GM18499 (cell line): ENCODE measurements at regions not wholly inside any gene's neighbourhood (a gene's known extent, or its start where the extent isn't known, plus 50 kb on each side); places are given as distances from the start of the nearest gene placed in this dataset.

ENCODE experiments used
- ATAC-seq: cut with Tn5 transposase; IDR thresholded peaks from one replicate; pipeline ENCODE4 v1.9.1; 2021; ENCODE audit warnings: moderate number of reproducible peaks; ENCODE audit not compliant: insufficient read depth, unreplicated experiment

DNA sequence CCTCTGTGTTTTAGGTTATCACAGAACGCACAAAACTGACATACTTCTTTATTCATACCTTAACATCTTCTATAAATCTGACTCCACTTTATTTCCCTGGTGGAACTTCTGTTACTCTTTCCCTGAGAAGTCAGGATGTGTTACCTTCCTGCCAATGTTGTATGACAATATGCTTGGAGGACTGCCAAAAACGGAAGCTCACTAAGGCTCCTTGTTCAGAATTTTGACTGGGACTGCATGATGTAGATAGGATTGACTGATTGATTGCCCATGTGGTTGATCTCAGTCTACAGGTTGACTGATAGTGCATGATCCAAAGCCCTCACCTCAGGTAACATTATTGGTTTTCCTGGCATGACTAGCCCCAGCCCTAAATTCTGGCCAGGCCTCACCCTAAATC, 319.4 kb downstream of the TLR4 start:
- no peak for ATAC-seq

DNA sequence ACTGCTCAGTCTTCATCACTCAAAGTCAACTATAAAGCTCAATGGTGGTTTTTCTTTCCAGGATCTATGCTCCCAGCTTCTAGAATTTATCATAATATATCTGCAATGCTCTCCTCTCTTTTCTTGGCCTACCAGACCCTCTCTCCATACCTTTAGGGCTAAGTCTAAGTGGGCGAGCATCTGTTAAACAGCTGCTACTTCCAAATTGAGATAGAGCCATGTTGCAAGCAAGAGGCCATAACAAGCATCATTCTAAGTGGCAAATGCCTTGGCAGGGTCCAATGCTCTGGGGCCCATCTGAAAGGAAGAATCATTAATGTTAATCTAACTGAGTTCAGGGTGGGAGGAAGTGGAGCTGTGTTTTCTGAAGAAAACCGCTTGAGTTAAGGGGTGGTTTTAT, 324.0 kb downstream of the TLR4 start:
- ATAC-seq: no peak

DNA sequence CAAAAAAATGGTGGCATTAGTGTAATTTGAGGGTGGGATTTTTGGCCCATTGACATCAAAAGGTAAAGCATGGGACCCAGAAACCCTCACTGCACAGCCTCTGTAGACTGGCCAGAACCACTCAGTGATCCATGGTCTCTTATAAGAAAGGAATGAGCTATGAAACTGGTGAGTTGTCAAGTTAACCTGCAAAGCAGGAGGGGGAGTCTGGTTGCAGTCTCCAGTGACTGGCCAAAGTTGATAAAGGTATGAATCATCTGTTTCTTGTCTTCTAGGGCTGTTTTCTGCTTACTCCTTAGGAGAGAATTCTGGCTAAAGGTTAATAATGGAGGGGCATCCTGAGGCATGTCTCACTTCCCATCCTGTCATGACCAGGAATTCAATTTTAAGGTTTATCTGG, 325.2 kb downstream of the TLR4 start:
- no peak for ATAC-seq

DNA sequence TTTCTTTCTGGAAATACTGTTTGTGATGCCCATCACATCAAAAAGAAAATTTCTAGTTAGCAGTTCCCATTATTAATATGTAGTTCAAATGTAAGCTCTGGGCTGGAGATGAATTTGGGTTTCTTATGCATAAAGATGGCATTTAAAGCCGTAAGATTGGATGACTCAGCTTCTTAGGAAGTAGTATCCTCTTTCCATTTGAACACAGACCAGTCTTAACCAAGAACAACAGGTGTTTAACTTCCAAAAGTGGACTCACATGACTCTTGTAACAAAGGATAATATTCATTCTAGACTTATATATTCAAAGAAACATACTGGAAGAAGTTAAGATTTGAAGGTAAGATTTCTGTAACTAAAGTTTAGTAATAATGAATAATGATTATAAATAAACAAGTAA, 330.5 kb downstream of the TLR4 start:
- no peak for ATAC-seq

DNA sequence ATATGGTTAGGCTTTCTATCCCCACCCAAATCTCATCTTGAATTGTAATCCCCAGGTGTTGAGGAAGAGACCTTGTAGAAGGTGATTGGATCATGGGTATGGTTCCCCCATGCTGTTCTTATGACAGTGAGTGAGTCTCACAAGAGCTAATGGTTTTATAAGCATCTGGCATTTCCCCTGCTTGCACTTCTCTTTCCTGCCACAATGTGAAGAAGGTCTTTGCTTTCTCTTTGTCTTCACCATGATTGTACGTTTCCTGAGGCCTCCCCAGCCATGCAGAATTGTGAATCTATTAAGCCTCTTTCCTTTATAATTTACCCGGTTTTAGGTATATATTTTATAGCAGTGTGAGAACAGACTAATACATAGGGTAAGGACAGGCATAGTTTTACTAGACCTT, 334.5 kb downstream of the TLR4 start:
- no peak for ATAC-seq

DNA sequence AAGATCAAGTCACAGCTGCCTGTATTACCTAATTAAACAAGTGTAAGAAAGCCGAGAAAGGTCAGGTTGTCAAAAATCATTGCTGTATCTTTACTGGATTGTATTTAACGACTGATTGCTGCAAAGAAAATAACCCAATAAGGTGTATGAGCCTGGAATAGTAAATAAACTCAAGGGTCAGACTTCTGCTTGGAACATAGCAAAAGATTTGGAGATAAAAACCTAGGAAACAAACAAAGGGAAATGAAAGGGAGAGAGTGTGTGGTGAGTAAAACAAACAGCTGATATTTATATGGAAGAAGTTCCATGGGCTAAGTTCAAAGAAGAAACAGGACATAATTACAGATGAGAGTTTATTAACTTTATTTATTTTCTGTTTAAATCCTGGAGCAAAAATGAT, 354.0 kb downstream of the TLR4 start:
- no peak for ATAC-seq

DNA sequence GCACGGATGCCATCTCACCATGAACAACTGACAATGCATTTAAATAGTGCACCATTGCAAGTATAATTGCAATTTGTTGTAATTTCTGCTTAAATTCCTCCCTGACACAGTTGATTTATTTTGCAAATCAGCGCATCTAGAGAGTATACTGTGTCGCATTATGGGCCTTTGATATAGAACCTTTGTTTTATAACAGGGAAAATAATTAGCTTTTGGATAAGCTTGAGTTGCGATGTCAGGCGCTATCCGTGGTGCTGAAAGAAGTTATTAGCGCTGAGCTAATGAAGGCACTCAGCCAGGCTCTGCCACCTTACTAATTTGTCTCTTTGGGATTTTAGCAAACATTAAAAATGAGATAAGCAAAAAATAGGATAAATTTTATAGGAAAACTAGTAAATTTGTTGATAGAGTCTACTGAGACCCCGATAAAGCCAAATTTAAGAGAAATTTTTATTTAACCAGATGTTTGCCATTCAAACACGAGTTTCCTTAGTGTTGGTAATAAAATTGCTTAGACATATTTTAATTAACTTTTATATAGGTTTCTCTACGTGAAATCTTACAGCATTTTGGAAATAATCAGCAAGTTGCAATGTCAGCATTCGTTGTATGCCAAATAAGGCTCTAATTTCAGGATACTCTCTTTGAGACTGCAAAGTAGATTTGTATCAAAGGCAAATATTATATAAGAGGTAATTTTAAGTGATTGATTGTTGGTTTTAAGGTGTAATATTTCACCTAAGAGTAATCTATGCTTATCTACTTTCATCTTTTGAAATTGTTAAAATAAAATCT, 355.5 kb downstream of the TLR4 start:
- no peak for ATAC-seq

DNA sequence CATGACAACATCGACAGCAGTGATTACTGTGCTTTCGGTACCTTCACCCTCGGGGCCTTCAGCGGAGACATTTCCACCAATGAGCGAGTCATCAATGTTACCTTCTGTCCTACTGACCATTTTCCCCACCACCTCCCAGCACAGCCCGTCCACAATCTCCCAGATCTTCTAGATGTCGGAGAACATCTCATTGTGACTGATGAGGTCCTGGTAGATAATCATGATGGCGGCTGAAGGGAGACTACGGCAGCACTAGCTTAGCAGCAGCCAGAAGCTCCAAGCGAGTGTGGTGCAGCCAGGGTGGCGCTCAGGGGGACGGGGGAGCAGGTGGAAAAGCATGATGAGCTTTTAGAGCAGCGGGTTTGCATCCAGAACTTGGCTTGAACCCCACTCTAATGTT, 379.0 kb downstream of the TLR4 start:
- ATAC-seq: no peak

DNA sequence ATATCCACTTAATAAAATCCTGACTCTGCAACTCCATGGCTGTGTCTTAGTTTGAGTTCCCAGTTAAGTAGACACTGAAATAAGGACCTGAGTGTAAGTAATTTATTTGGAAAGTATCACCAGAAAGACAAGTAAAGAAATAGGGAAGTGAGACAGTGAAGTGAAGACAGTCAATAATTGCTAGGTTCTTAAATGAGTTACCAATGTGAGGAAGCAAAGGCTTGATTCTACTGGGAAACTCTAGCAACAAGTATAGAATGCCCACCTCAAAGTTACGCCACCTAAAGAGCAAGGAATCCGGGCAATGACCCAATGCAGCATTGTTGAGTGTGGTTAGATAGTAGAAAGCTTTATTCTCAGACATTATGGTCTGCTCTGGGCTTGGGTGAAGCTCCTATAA, 383.9 kb downstream of the TLR4 start:
- no peak for ATAC-seq

DNA sequence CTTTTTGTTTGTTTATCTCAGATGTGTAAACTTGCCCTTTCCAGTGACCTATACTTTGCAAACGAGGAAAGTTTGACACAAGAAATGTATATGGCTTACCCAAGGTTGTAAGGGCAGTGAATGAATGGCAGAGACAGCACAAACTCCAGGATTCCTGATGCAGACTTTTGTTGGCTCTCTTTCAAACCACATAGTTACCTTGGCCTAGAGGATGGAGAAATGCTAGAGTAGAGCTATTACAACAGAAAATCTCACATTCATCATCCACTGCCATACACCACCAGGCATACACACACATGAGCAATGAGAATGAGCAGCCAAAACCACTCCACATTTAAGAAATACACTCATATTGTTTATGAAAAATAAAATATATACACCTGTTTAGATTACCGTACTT, 387.0 kb downstream of the TLR4 start:
- no peak for ATAC-seq

DNA sequence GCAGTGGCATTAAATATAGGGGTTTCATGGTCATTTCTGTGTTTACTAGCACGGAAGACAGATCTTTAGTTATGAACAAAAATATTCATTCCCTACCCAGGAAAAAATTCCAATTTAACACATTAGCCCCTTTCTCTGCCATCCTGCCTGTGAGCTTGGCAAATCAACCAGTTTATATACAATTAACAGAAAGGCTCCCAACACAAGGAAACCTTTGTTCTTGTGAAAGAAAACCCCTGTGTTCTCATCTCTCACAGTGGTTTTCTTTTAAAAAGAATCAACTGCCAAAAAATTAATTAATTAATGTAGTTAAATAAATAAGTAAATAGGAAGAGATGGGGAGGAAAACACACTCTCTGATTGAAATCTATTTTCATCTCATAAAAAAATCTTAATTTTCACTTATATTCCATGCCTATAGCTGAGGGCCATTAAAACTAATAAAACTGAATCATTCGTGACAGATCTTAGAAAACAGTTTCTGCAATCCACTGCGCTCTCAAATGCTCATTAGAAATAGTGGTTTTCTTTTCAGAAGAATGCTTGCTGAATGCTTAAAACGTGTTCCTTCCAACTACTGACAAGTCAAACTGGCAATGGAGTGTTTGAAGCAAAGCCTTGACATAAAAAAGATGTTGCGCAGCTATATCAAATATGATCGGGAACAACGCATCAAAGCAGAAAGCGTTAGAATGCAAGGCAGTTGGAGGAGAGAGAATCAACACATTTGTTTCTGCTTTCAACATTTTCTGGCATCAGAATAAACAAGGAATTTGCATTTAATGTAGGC, 387.7 kb downstream of the TLR4 start:
- ATAC-seq: no peak

DNA sequence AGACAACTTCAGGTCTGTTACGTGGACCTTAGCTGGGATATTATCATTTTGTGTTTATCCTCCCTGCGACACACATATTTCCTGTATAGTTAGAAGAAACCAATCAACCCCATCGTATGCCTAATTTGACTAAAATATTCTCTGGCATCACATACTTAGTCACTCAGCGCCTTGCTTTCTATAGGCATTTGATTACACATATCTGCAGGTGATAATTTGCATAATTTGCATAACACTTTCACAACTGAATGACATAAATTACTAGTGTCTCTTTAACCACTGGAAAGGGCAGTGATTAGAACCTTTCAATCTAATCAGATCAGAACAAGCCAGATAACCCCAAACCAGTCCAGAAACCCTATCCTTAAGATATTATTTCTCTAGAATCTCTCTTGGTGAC, 390.2 kb downstream of the TLR4 start:
- no peak for ATAC-seq

DNA sequence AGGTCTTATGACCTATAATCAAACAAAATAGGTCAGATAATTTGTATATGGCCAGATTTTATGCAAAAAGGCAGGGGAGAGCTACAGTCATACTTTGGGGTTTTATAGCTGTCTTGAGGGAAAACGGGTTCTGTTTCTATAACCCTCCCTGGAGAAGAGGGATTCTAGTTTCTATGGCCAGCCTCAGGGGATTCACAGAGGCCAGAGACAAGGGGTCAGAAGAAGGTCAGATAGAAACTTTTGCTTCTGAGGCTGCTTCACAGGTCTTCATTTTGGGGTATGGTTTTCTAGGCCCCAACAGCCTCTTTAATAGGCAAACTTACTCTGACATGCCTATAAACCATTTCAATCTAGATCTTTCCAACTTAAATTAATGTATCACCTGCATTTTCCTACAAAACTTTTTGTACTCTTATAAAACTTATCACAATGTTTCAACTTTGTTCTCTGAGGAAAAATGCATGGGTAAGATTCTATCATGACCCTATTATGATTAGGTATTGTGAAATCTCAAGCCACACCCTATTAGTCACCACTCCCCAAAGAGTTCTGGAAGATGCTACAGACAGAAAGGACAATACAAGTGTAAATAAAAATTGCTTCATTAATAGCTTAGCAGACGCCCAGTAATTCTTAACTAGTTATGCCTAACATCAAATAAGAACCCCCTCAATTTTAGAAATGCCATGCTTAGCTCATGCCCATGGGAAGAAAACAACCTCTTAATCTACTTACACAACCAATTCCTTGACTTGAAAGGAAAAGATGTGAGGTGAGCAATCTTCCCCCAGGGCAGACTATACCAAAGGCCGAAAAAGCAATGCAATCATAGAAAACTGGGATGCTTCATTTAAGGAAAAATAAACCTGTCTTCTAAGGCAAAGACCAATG, 396.6 kb downstream of the TLR4 start:
- ATAC-seq: no peak

DNA sequence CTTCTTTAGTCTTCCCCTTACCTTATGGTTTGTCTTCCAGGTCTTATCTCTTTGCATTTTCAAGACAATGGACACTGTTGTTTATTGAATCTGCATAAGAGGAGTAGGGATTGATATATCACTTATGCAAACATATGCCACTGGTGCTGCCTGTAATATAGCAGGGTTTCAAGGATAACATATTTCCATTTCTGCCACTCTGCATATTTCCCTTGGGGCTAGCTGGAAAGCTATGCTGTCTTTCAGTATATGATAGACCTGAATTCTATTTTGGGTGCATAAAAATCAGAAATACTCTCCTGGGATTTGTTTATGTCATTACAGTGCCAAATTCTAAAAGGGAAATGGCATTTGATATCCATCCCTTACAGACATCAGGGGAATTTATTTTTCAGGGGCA, 400.2 kb downstream of the TLR4 start:
- no peak for ATAC-seq

DNA sequence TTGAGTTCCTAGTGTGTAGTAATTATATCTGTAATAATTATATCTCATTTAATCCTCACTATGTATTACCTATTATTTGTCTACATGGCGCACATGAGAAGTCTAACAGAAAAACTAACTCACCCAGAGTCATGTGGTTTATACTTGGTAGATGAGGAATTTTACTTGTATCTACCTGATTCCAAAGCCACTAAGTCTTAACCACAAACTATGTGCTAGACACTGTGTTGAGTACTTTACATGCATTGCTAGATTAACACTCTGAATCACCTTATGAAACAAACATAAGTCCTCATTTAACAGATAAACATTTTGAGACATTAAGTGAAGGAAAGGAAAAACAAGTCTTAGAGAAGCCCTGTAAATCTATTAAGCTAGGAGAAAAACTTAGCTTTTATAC, 404.8 kb downstream of the TLR4 start:
- ATAC-seq: no peak

DNA sequence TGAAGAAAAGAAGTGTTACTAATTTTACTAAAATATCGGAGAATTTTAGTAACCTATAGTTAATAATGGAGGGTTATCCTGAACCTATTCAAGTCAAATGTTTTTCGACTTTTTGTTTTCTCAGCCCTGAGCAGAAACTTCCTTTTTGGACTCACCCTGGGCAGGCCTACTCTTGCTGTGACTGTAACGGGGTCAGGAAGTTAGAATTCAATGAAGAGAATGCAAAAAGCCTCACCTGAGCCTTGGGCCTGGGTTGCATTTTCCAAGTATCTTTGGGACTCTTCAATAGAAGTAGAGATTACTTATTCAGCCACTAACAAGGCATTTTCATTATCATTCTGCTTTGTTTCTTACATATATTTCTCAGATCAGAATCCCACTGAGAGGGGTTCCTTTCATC, 405.3 kb downstream of the TLR4 start:
- ATAC-seq: no peak

DNA sequence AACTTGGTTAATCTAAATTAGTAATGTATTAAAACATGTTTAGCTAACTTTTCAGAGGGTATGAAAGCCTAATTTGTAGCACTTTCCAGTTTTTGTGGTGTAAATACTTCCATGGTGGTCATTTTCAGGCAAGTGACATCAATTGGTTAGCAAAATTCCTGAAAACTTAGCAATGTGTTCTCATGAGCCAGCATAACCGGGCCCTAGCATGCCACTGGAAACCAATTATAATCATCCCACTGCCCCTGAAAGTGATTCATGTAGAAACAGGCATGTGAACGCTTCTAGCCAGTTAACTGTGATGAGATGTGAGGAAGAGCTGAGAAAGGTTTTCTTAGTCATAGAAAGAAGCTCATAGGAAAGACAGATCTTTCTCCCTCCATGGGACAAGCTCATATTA, 417.2 kb downstream of the TLR4 start:
- no peak for ATAC-seq

DNA sequence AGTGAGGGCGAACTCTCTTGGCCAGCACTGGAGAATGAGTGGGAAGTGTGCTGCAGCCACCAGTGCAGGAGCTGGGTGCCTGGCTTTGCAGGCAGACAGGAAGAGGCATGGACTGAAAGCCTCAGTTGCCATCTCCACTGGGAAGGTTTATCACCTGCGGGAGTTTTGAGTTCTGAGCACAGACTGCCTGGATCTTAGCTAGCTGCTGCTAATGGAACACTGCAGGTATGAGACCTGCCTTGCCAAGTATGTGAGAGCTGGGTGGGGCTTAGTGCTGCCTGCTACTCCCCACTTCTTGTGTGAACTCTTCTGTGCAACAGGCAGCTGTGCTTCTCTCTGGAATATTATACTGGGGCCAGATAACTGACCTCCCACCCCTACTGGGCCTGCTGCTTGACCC, 424.1 kb downstream of the TLR4 start:
- ATAC-seq: no peak

DNA sequence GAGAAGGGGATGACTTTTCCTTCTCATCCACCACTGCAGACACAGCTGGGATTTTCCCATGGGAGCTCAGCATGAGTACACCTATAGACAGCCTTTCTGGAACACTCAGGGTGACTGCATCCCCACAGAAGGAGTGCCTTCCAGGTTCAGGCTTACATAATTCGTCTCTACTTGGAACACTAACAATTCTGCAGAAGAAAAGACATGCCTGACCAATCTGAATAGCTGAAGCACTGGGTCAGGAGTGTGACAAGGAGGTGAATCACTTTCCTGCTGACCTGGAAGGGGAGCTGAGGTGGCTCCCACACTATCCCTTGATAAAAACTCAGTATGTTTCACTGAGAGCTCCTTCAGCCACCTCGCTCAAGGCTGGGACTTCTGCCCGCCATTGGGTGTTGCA, 425.3 kb downstream of the TLR4 start:
- ATAC-seq: no peak

DNA sequence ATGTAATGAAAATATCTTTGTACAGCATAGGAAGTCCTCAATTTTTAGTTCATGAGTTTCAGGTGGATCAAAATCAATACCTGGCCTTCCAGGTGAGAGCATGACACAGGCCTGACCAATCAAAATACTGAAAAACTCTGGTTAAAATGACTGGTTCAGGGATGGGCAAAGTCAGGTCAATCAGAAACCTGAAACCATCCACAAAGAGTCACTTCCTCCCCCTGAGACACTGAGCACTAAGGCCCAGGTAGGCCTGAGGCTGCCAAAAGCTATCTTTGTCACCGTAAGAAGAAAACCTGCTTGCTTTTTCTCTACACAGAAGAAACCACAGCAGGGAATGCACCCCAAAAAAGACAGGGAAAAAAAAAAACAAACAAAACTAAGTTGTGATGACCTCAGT, 444.8 kb downstream of the TLR4 start:
- no peak for ATAC-seq

DNA sequence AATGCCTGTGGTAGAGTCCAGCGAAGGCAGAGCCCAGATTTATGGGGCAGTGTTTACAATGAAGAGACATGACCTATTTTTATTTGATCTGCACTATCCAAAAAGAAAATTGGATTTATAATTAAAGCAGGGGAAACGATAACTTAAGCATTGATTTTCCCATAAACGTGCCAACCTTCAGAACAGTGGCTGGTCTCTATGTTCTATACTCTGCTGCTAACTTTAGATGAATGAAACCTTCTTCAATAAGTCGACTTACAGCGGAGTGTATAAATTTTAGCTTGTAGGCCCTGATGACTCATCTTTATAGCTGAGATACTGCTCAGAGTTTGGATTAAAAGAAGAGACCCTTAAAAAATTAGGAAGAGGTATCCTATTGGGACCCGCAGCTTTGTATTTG, 452.6 kb downstream of the TLR4 start:
- ATAC-seq: no peak
